HG02870 (cell line): ENCODE measurements at regions not wholly inside any gene's neighbourhood (a gene's known extent, or its start where the extent isn't known, plus 50 kb on each side); places are given as distances from the start of the nearest gene placed in this dataset.

Source experiments
- ATAC-seq: cut with Tn5 transposase; IDR thresholded peaks from one replicate; pipeline ENCODE4 v1.9.1; 2021; ENCODE audit warnings: mild to moderate bottlenecking, moderate library complexity; ENCODE audit not compliant: unreplicated experiment

GRCh38 chr13:60798503-60798902 is 401.5 kb downstream of the TDRD3 start:
- no peak for ATAC-seq

DNA sequence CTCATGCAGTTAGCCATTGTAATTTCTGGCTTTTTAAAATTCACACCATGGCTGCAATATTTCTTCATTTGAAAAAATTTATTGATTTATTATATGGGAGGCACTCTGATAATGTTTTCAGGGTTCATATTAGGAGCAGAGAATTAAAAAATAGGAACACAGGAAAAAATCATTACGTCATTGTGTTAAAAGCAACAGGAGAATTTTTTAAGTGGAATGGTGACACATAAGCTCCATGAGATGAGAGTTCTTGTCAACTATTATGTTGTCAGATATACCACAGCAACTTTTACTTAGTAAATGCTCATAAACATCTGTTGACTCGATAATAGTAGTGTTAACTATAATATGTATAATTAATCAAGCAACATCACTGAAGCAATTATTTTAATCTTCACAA is 400.1 kb downstream of the TDRD3 start:
- ATAC-seq = no peak

DNA sequence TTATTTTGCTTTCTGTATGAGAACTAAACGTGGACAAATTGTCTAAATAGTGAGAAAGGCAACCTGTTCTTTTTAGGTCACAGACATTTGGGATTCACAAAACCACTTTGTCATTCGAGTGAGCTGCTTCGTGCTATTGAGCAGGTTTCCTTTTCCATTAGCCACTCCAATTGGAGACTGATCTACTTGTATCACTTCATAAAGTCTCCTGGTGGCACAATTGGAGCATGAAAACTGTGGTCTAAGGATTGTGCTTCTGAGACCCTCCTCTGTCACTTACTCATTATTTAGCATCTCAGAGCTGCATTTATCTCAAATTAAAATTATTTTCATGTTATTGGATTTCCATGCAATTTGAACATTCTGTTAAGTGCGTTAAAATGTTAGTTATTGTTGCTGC is 397.7 kb downstream of the TDRD3 start:
- ATAC-seq = no peak

GRCh38 chr13:60790620-60791019 is 393.6 kb downstream of the TDRD3 start:
- ATAC-seq = no peak

- no peak for ATAC-seq
These were observed 391.3 kb downstream of the TDRD3 start for GRCh38 chr13:60788156-60788829.

DNA sequence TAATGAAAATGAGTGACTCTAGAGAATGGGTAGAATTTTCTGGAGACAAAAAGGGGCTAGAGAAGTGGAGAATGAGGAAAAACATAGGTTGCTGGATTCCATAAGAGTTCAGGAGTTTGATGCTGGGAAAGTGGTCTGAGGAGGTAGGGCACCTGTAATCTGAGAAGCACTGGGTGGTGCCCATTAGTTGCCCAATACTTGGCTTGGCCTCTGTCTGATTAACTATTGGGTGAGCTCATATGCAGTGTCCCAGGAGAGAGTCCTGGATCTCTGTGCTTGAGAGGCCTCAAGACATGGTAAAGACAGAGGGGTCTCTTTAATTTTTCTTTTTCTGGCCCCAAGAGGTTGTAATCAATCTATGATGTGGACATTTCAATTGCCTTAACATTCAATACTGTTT is 390.1 kb downstream of the TDRD3 start:
- no peak for ATAC-seq

GRCh38 chr13:60772726-60773125 is 375.7 kb downstream of the TDRD3 start:
- no peak for ATAC-seq

GRCh38 chr13:60765700-60766411 is 368.8 kb downstream of the TDRD3 start:
- ATAC-seq = no peak

DNA sequence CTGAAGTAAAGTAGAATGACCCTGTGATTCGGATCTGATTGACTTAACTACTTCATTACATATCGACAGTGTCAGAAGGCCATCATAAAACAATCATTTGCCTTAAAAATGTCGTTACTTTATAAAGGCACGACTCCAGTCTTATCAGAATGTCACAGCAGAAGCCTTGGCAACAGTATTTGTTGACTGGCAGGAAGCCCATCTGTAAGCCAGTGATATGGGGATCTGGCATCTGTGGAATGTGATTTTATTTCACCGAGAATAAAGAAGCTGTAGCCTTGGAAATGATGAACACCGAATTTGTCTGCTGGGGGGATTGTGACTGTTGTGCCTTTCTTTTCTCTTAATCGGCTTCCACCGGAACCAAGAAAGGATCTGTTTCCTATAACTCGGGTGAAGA is 362.5 kb downstream of the TDRD3 start:
- no peak for ATAC-seq

GRCh38 chr13:60758637-60759036 is 361.6 kb downstream of the TDRD3 start:
- no peak for ATAC-seq

DNA sequence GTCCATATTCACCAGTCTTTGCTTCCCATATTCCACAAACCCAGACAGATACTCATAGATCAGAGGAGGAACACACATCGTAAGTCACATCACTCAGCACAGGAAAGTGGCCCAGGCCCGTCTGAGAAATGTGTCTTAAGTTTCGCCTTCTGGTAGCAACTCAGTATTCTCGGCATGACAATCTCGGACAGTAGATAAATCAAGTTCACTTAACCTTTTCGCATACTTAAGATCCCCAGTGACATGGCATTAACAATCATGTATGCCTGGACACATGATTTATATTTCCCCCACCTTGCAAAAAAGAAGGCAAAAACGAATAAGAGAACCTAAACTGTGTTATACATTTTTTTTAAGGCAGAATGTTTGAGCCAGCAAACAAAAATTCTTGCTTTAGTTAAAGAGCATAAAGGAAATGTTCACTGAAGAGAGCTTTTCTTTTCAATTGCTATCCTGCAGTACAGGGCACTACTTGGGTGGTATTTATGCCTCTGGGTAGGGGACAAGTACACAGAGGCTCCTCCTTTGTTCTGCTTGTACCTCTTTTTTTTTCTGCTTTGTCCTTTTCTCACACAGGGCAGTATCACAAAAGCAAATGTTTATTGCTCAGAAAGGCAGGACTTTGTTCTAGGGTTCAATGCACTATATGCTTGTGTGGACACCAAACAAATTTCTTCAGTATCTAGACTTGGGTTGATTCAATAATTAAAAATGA is 360.6 kb downstream of the TDRD3 start:
- ATAC-seq = no peak

DNA sequence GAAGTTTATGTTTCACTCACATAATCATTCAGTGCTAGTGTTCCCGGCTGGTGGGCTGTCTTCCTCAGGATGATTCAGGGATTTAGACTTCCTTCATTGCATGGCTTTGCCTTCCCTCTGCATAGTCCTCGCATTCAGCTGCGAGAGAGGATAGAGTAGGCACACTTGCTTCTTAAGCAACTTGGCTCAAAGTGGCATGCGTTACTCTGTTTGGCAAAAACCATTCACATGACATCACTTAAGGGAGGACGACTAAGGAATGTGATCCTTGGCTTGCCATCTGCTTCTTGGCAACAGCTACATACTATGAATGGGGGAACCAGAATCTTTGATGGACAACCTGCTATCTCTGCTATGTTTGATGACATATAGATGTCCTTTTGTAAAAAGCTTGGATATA is 359.3 kb downstream of the TDRD3 start:
- no peak for ATAC-seq

GRCh38 chr13:60755380-60756163 is 358.6 kb downstream of the TDRD3 start:
- no peak for ATAC-seq

- ATAC-seq = no peak
These were observed 357.4 kb downstream of the TDRD3 start for GRCh38 chr13:60754211-60755090.

DNA sequence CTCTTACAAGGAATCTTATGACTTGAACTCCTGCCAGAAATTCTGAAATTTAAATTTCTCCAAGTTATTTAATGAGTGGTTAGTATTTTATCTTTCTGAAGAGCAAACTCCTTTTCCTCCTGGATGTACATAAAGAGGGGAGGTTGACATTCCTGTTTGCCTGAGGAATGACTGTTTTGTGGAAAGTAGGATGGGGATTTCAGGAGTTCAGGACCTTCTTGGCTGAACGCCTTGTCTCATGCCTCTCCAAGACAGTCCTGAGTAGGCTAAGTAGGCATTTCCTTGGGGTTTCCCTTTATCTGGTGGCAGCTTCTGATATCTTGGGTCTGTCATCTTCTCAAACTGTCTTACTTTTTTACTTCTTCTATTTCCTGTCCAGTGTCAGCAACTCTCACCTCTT is 356.6 kb downstream of the TDRD3 start:
- no peak for ATAC-seq

DNA sequence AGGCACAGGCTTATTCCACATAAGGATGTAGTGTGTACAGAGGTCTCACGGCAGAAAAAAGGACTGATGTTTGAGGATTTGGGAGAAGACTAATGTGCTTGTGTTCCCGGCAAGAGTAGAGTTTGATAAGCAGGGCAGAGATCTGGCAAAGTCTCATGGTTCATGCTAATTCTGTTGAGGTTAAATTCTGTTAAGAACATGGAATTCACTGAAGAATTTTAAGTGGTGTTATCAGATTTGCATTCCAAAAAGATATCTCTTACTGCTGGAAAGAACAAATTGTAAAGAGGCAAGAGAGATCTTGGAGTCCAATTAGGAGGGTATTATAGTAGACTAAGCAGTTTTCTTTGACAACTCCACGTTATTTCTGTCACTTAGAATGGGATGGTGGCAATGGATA is 348.3 kb downstream of the TDRD3 start:
- no peak for ATAC-seq

DNA sequence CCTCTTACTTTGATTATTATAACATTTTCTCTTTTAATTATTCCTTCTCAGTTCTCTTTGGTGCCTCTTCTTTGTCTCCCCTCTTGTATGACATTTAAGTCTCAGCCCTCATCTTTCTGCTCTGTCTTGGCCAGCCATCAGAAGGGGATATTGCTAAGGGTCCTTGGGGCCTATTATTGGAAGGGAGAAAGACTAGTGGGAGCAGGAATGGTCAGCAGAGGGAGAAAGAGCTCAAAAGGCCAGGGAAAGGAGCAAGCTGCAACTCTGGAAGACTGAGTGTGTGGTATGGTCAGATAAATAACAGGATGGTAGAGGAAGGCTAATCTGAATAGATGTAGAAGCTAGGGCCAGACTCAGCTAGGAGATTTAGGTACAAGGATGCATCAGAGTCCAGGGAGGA is 336.9 kb downstream of the TDRD3 start:
- no peak for ATAC-seq

DNA sequence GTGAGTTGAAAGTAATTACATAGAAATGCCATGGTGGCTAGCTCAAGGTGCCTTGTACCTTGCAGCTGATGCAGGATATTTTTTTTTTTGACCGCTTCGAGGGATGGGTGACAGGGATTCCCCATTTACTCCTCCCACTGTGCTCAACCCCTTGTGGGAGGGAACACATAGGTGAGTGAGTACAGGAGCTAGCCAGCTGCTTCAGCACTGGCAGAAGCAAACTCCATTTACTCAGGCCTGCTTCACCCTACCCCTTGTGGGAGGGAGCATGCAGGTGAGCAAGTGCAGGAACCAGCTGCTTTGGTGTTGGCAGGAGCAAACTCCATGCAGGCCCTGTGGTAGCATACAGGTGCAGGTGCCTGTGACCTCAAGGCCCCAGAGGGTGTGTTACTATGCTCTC is 330.1 kb downstream of the TDRD3 start:
- no peak for ATAC-seq

DNA sequence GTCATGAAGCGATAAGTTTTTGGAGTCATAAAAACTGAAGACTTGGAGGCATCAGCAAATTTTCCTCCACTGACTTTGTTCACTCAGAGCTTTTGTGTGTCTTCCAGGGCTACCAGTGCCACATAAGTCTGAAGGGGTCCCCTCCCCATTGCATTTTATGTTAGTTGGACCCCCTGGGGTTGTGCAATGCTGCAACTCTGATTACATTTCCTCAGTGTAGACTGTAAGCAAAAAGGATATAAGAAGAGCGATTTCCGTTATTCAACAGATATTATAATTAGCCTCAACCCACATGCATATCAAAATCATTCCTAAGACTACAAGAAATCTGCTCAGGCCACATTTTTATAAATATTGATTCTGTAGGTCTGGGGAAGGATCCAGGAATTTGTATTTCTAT is 324.0 kb downstream of the TDRD3 start:
- ATAC-seq = no peak

DNA sequence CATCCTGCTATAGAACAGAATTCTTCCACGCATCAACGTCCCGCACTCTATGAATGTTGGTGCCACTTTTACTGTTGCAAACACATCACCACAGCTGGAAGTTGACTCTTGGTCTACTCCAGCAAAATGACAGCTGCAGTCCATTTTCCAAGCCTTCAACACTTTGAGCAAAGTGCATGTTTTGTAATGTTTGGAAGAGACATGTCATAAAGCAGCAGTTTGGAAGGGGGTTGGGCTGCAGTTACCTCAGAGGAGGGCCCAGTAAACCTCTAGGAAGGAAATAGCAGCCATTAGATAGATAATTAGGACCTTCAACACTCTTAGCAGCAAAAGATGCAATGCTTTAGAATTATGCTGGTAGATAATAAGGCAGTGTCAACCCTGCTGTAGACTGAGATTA is 323.6 kb downstream of the TDRD3 start:
- ATAC-seq = no peak
